HFFc6 (cell line): ENCODE measurements at regions not wholly inside any gene's neighbourhood (a gene's known extent, or its start where the extent isn't known, plus 50 kb on each side); places are given as distances from the start of the nearest gene placed in this dataset.

Experiments used
- DNase-seq: peaks from one replicate; pipeline ENCODE4 v3.0.0-alpha.2; 2018
- H3K27ac Mint-ChIP-seq: 2 replicates; pipeline ENCODE4 v1.8.0; 2020; ENCODE audit warnings: mild to moderate bottlenecking, mixed read lengths
- H3K27me3 Mint-ChIP-seq: 2 replicates; pipeline ENCODE4 v1.8.0; 2021; ENCODE audit warnings: mild to moderate bottlenecking, moderate library complexity, mixed read lengths; ENCODE audit not compliant: insufficient read depth
- H3K36me3 Mint-ChIP-seq: 2 replicates; pipeline ENCODE4 v1.8.0; 2021; ENCODE audit warnings: low read depth, mixed read lengths
- H3K4me1 Mint-ChIP-seq: 2 replicates; pipeline ENCODE4 v1.8.0; 2020; ENCODE audit warnings: low read depth, mixed read lengths
- H3K4me3 Mint-ChIP-seq: 2 replicates; pipeline ENCODE4 v1.8.0; 2020; ENCODE audit warnings: mild to moderate bottlenecking, moderate library complexity, mixed read lengths
- H3K9me3 Mint-ChIP-seq: 2 replicates; pipeline ENCODE4 v1.8.0; 2020; ENCODE audit warnings: mild to moderate bottlenecking, mixed read lengths
- TF ChIP-seq, protein P1 (sequence below): fragments of 200-600 bp; sonication (generic); IDR thresholded peaks from 2 replicates; pipeline ENCODE4 v1.5.0; 2021; ENCODE audit warnings: antibody characterized with exemption, mild to moderate bottlenecking

DNA sequence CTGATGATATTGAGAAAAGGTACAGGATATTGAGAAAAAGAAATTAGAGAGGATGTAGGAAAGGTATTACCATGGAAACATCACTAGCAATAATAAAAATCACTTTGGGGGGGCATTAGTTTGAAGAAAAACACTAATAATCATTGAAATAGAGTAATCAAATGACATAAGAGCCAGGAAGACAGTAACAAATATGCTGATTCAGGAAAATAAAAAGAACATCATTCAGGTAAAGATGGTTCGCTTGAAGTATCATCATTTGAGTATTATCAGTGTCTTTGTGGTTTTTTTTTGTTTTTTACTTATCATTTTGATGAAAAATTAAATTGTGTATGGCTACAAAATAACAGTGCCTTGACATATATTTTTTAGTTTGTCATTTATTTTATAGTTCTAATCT is 164.5 kb downstream of the IFI44 start:
- Mint-ChIP-seq H3K9me3 (no peaks in the 10 kb centered on the region), H3K36me3 (no peaks in the 10 kb centered on the region), H3K27me3 (no peaks in the 10 kb centered on the region; the same call in 1 of the 2 replicates), H3K4me1 (no peaks in the 10 kb centered on the region), H3K4me3 (no peak overlapping the region), H3K27ac (no peak overlapping the region)
- no peak for DNase-seq
- TF ChIP-seq, protein P1, sequence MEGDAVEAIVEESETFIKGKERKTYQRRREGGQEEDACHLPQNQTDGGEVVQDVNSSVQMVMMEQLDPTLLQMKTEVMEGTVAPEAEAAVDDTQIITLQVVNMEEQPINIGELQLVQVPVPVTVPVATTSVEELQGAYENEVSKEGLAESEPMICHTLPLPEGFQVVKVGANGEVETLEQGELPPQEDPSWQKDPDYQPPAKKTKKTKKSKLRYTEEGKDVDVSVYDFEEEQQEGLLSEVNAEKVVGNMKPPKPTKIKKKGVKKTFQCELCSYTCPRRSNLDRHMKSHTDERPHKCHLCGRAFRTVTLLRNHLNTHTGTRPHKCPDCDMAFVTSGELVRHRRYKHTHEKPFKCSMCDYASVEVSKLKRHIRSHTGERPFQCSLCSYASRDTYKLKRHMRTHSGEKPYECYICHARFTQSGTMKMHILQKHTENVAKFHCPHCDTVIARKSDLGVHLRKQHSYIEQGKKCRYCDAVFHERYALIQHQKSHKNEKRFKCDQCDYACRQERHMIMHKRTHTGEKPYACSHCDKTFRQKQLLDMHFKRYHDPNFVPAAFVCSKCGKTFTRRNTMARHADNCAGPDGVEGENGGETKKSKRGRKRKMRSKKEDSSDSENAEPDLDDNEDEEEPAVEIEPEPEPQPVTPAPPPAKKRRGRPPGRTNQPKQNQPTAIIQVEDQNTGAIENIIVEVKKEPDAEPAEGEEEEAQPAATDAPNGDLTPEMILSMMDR, result no peak

DNA sequence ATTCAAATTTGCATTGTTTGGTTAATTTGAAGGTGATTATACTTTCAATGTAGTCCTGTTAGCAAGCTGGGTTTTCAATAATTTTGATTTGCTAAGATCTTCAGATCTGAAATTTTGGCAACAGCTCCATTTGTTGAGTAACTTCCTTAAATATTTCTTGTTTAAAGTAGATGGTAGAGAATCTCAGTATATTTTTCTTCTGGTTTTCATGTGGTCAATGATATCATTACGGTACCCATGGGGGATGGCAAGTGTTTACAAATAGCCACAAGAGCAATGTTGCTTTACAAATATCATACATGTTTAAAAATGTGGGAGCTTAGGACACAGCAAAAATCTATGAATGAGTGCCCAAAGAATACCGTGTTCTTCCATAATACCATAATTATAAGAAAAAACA is 175.9 kb downstream of the IFI44 start:
- H3K9me3 Mint-ChIP-seq, result no peaks in the 10 kb centered on the region
- TF ChIP-seq, protein P1, result no peak

DNA sequence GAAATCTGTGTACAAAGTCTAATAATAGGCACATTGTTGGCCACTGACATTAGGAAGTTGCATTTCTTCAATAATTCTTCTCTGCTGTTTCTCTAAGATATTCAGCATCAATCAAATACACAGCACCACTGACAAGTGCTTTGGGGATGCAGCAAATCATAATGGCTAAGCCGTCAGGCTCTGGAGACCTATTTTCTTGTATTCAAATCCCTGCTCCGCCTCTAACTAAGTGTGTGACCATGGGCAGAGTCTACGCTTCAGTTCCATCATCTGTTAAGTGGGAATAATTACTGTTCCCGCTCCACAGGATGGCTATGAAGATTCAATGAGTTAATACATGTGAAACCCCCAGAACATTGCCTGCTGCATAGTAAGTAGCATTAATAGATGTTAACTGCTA is 176.9 kb downstream of the ADGRL4 start:
- H3K9me3 Mint-ChIP-seq, result no peaks in the 10 kb centered on the region
- DNase-seq, result no peak
- TF ChIP-seq, protein P1, result no peak
- H3K4me3 Mint-ChIP-seq, result no peak overlapping the region
- peaks cover 53% of the 10 kb centered on the region for H3K4me1 Mint-ChIP-seq
- no peaks in the 10 kb centered on the region for H3K27me3 Mint-ChIP-seq
- H3K27ac Mint-ChIP-seq, result no peak overlapping the region
- H3K36me3 Mint-ChIP-seq, result no peaks in the 10 kb centered on the region

More for the DNA sequence above, 175.9 kb downstream of the IFI44 start:
- Mint-ChIP-seq H3K36me3 (no peaks in the 10 kb centered on the region), H3K4me1 (peaks cover 13% of the 10 kb centered on the region), H3K27ac (no peak overlapping the region), H3K4me3 (no peak overlapping the region), H3K27me3 (no peaks in the 10 kb centered on the region)
- no peak for DNase-seq

DNA sequence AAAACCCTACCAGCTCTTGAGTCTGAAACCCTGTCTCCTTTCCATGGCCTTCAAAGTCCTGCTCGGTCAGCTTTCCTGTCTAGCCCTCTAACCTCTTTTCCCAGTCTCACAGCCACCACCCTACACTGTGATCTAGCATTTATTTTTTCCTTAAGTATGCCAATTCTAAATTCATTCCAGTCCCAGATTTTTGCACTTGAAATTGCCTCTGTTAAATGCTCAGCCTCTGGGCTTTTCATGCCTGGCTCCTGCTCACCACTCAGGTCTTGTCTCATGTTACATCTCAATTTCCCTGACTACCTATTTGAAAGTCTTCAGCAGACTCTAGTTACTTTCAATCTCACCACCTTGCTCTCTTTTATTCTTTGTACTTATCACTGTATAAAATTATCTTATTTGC is 176.2 kb downstream of the ADGRL4 start:
- H3K4me3 Mint-ChIP-seq, result no peak overlapping the region
- H3K9me3 Mint-ChIP-seq, result no peaks in the 10 kb centered on the region
- no peaks in the 10 kb centered on the region for H3K36me3 Mint-ChIP-seq
- H3K27me3 Mint-ChIP-seq, result no peaks in the 10 kb centered on the region
- DNase-seq, result no peak
- no peak overlapping the region for H3K27ac Mint-ChIP-seq
- TF ChIP-seq, protein P1, result no peak
- H3K4me1 Mint-ChIP-seq, result peaks cover 52% of the 10 kb centered on the region

DNA sequence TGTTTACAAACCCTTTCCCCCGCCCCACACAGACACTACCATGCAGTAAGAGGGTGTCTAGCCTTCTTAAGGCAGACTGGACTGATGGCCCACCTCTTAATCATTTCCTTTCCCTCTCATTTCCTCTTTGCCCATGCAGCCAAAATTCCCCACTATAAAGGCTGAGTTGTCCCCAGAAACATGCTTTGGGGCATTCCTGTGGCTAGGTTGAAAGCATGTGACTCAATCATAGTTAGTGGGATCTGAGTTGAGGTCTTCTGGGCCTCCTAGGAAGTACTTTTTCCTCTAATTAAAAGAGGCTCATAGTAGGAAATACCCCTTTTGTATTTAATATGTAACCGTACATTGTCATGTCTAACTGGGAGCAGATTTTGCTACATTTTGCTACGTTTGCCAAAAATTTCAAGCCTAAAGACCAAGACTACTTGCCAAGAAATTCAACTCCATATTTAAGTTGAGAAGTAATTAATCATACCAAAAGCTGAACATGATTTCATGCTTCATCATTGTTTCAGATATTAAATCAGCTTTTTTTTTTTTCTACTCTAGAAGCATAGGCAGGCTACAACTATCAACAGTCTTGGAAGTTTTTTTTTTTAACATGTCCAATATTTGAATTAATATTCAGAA is 174.7 kb downstream of the ADGRL4 start:
- Mint-ChIP-seq H3K4me1 (peaks cover 56% of the 10 kb centered on the region), H3K9me3 (no peaks in the 10 kb centered on the region), H3K27ac (peak overlapping the region; percentile 79), H3K4me3 (peak overlapping the region; percentile 13; the same call in 1 of the 2 replicates), H3K27me3 (no peaks in the 10 kb centered on the region), H3K36me3 (no peaks in the 10 kb centered on the region)
- peak; percentile 91 for DNase-seq
- TF ChIP-seq, protein P1, result no peak
